IMR-90 (cell line): ENCODE measurements at regions not wholly inside any gene's neighbourhood (a gene's known extent, or its start where the extent isn't known, plus 50 kb on each side); places are given as distances from the start of the nearest gene placed in this dataset.
"Not testable (repeated sequence)": the region's sequence is repeated elsewhere in the genome, so short reads cannot be mapped to it uniquely, and the experiment has no call there.

ENCODE experiments used
- BHLHE40 ChIP-seq: fragments of 150-350 bp; IDR thresholded peaks from 2 replicates; pipeline ENCODE4 v1.6.1; 2016; ENCODE audit warnings: mild to moderate bottlenecking, low read depth, low read length
- CEBPB ChIP-seq: IDR thresholded peaks from 2 replicates; pipeline ENCODE4 v1.6.1; 2012; ENCODE audit warnings: low read depth, low read length, improper control_type of control experiment
- MAFK ChIP-seq: IDR thresholded peaks from 2 replicates; pipeline ENCODE4 v1.6.1; 2012; ENCODE audit warnings: low read depth, low read length, improper control_type of control experiment
- MXI1 ChIP-seq: IDR thresholded peaks from 2 replicates; pipeline ENCODE4 v1.6.1; 2012; ENCODE audit warnings: low read depth, mild to moderate bottlenecking, low read length, moderate library complexity, borderline replicate concordance
- NFE2L2 ChIP-seq: fragments of 150-350 bp; IDR thresholded peaks from 2 replicates; pipeline ENCODE4 v1.6.1; 2016; ENCODE audit warnings: low read depth, mild to moderate bottlenecking, low read length
- POLR2A ChIP-seq: IDR thresholded peaks from 2 replicates; pipeline ENCODE4 v1.6.1; 2012; ENCODE audit warnings: mild to moderate bottlenecking, low read depth, low read length
- RAD21 ChIP-seq: IDR thresholded peaks from 2 replicates; pipeline ENCODE4 v1.6.1; 2012; ENCODE audit warnings: low read length, improper control_type of control experiment
- SMC3 ChIP-seq: fragments of 150-350 bp; IDR thresholded peaks from 2 replicates; pipeline ENCODE4 v1.6.1; 2016; ENCODE audit warnings: low read depth, mild to moderate bottlenecking, antibody characterized with exemption, low read length, moderate library complexity
- TF ChIP-seq, protein P1 (sequence below): conservative IDR thresholded peaks from 2 replicates; pipeline ENCODE4 v1.5.1; 2012; ENCODE audit warnings: mild to moderate bottlenecking, low read depth, low read length, improper control_type of control experiment

DNA sequence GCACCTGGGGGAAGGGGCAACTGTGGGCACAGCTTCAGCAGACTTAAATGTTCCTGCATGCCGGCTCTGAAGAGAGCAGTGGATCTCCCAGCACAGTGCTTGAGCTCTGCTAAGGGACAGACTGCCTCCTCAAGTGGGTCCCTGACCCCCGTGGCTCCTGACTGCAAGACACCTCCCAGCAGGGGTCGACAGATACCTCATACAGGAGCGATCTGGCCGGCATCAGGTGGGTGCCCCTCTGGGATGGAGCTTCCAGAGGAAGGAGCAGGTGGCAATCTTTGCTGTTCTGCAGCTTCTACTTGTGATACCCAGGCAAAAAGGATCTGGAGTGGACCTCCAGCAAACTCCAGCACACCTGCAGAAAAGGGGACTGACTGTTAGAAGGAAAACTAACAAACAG lies 871.5 kb downstream of the DIAPH3 start:
- not testable (repeated sequence) for TF ChIP-seq SMC3, RAD21, POLR2A, CEBPB, MAFK, NFE2L2, BHLHE40, MXI1
- TF ChIP-seq, protein P1, sequence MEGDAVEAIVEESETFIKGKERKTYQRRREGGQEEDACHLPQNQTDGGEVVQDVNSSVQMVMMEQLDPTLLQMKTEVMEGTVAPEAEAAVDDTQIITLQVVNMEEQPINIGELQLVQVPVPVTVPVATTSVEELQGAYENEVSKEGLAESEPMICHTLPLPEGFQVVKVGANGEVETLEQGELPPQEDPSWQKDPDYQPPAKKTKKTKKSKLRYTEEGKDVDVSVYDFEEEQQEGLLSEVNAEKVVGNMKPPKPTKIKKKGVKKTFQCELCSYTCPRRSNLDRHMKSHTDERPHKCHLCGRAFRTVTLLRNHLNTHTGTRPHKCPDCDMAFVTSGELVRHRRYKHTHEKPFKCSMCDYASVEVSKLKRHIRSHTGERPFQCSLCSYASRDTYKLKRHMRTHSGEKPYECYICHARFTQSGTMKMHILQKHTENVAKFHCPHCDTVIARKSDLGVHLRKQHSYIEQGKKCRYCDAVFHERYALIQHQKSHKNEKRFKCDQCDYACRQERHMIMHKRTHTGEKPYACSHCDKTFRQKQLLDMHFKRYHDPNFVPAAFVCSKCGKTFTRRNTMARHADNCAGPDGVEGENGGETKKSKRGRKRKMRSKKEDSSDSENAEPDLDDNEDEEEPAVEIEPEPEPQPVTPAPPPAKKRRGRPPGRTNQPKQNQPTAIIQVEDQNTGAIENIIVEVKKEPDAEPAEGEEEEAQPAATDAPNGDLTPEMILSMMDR = not testable (repeated sequence)
